ENCODE measurements at regions not wholly inside any gene's neighbourhood (a gene's known extent, or its start where the extent isn't known, plus 50 kb on each side); places are given as distances from the start of the nearest gene placed in this dataset.
"Not testable (repeated sequence)": the region's sequence is repeated elsewhere in the genome, so short reads cannot be mapped to it uniquely, and the experiment has no call there.

DNA sequence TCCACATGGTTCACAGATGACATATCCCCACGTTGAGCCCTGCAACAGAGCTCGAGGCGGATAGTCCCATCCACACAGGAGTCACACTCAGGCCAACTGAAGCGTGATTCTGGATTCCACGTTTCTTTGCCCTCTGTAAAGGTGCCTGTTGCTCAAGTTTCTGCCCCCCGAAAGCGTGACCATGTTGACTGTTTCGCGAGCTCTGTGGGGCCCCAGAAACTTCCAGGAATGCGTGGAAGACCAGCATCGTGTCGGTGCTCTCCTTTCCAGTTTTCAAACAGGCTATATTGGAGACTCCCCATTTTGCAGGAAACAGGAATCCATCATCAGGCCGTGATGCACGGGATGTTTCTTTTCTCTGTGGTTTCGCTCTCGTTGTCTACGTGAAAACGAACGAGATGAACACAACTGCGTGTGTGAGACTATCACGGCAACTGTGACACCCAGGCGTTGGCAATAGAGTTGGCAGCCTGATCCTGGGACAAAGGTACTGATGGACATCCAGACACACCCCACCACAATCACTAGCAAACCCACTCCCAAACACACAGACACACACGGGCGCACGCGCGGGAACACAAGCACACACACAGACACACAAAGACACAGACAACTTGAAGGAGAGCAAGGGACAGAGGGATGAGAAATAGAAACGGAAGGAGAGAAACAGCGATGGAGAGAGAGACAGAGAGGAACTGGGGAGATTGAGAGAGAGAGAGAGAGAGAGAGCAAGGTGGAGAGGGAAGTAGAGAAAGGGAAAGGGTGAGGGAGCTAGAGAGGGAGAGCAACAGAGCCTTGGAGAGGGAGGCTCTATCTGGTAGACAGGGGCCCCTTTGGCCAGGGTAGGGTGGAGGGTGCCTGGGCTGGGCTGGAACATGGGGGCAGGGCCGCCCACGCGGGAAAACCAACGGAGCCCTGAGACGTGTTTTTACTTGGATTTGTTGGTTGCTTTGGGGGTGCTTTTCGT, 1609.3 kb downstream of the SPATA31A7 start:
- peak; percentile 65 for DNase-seq

DNA sequence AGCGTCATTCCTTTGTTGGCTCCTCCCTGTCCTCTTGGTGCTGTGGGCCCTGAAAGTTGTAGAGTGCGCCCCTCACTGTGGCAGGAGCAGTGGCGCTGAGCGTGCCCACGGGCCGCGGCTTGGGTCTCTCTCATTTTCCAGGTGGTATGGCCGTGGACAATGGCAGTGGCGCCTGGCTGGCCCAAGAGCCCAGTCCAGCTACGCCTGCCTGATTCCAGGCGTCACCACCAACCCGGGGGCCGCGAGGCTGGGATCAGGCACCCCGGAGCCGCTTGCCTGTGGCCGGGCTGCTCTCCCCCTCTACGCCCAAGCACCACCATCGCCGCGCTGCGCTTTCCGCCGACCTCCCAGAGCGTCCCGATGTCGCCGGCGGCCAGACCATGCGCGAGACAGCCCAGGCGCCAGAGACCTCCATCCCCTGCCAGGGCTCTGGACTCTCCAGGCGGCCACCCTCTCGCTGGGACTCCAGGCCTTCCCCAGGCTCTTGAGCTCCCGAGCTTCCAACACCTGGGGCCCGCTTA, 1610.1 kb downstream of the SPATA31A7 start:
- peak; percentile 31 for DNase-seq

DNA sequence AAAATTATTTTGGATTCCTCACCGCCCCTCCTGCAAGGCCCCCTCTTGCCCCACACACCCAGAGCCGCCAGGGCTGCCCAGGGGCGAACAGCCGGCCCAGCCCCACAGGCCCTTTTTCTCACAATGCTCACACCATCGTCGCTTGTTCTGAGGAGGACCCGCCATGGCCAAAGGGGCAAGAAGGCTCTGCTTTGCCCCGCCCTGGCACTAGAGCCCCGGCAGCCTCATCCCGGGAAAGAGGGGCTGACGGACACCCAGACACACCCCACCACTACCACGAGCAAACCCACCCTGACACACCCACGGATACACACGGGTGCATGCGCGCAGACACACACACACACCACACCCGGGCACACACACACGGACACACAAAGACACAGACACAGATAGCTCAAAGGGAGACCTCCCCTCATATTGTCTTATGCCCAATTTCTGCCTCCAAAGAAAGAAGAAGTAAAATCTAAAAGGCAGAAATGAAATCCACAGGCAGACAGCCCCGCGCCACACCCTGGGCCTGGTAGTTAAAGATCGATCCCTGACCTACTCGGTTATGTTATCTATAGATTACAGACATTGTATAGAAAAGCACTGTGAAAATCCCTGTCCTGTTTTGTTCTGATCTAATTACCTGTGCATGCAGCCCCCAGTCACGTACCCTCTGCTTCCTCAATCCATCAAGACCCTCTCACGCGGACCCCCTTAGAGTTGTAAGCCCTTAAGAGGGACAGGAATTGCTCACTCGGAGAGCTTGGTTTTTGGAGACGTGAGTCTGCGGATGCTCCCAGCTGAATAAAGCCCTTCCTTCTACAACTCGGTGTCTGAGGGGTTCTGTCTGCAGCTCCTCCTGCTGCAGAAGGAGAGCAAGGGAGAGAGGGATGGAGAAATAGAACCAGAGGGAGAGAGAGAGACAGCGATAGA, 1610.9 kb downstream of the SPATA31A7 start:
- DNase-seq: peak; percentile 37

DNA sequence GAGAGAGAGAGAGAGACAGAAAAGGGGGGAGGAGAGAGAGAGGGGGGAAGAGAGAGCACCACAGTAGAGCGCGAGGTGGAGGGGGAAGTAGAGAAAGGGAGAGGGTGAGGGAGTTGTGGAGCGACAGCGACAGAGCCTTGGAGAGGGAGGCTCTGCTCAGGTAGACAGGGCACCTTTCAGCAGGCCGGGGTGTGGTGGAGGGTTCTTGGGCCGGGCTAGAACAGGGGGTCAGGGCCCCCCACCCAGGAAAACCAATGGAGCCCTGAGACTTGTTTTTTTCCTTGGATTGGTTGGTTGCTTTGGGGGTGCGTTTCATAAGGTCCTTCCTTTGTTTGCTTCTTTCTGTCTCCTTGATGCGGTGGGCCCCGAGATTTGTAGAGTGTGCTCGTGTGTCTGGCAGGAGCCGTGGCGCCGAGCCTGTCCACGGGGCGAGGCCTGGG, 1611.6 kb downstream of the SPATA31A7 start:
- peak; percentile 15 for DNase-seq

DNA sequence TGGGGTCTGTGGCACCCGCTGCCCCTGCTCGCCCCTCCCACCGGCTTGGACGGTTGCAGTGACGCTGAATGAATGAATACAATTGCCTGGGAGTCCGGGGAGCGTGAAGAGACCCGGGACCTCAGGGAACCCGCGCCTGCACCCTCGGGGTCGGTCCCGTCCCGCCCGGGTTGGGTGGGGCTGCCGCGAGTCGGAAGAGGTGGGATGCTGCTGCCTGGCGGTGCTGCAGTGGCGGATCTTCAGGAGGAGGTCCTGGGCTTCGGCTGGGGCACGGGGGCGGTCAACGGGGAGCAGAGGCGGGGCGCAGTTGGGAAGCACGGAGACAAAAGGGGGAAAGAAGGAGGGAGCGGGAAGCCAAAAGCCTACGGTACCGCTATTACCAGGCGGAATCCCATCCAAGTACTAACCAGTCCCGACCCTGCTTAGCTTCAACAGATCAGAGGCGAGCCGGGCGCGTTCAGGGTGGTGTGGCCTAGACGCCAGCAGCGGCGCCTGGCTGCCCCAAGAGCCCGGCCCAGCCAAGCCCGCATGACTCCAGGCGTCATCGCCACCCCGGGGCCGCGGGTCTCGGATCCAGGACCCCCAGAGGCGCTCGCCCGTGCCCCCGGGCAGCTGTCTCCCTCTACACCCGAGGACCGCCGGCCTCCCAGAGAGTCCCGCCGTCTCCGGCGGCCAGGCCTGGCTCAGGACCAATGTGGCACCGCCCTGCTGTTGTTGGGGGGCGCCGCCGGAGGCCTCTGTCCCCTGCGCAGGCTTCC, 1612.3 kb downstream of the SPATA31A7 start:
- peak; percentile 91 for DNase-seq

DNA sequence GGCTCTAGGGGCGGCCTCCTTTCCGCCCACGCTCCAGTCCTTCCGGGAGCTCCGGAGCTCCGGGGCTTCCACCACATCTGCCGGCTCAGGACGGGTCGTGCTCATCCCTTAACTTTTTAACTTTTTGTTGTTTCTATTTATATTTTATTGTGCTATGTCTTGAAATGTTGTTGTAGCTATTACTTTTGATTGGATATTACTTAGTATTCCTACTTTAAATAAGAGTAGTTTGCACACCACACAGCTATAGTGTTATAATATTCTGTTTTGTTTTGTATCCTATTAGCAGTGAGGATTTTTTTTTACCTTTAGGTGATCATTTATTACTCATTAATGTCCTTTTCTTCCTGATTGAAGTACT, 1612.9 kb downstream of the SPATA31A7 start:
- DNase-seq: not testable (repeated sequence)

DNA sequence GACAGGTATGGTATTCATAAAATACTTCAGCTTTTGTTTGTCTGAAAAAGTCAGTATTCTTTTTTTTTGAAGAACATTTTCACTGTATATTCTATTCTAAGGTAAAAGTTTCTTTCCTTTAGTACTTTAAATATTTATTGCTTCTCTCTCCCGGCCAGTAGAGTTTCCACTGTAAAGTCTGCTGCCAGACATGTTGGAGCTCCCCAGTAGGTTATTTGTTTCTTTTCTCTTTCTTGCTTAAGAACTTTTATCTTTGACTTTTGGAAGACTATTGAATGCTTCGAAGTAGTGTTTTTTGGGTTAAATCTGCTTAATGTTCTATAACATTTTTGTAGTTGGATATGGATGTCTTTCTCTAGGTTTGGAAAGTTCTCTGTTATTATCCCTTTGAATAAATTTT, 1613.3 kb downstream of the SPATA31A7 start:
- DNase-seq: not testable (repeated sequence)

DNA sequence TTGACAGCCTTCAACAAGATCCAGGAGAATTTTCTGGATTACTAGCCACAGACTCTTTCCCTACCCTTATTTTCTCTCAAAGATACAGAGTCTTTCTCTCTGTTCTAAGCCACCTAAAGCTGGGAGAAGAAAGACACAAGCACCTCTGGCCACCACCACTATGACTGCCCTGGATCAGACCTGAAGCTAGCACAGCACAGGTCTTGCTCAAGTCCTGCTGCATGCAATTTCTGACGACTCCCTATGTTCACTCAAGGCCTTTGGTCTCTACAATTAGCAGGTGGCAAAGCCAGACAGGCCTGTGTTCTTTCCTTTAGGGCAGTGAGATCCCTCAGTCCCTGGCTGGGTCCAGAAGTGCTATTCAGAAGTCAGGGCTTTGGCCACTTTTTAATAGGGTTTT, 1614.5 kb downstream of the SPATA31A7 start:
- not testable (repeated sequence) for DNase-seq

DNA sequence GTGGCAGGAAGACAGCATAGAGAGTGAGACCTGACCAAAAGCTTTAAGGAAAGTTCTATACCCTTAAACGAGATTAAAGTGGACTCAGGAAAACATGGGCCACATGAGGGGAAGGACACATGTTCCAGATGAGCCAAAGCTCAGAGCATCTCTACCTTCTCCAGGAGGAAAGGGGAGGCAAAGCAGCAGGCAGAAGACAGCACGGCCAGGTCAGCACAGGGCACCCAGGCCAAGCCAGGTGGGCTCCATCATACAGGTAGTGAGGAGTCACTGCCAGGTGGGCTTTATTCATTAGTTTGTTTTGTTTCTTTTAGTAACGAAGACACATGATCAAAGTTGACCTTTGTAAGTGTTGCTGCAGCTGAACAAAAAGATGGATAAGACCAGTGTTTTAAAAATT, 1617.6 kb downstream of the SPATA31A7 start:
- not testable (repeated sequence) for DNase-seq

DNA sequence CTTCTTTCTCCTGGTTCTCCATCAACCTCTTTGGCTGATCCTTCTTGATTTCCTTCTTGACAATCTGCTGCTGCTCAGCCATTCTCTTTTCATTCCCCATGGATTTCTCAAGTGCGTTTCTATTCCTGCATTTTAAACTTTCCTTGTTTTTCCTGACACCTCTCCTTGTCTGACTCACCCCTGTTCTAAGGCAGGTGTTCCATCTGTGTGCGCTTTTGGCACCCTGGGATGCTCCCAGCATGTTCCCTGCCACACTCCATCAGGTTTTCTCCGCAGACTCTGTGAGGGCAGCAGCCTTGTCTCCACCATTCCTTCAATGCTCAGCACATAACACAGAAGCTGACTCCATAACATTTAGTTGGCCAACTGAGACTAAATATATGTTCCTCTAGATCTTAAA, 1618.2 kb downstream of the SPATA31A7 start:
- DNase-seq: not testable (repeated sequence)

DNA sequence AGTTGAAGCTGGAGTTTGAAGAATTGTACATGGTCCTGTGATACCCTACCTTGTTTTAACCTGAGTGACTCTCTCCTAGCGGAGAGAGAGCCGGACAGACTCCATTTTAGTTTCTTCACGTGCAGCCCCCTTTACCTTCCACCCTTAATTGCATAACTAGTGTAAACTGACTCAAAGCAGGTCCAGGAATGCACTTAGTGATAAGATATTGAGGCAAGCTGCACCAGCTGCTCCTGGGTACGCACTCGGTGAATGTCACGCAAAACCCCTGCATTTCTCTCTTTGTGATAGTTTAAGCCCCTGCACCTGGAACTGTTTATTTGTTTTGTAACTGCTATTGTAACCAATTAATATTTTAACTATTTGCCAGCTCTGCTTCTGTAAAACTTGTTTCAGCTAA, 1620.5 kb downstream of the SPATA31A7 start:
- DNase-seq: not testable (repeated sequence)

DNA sequence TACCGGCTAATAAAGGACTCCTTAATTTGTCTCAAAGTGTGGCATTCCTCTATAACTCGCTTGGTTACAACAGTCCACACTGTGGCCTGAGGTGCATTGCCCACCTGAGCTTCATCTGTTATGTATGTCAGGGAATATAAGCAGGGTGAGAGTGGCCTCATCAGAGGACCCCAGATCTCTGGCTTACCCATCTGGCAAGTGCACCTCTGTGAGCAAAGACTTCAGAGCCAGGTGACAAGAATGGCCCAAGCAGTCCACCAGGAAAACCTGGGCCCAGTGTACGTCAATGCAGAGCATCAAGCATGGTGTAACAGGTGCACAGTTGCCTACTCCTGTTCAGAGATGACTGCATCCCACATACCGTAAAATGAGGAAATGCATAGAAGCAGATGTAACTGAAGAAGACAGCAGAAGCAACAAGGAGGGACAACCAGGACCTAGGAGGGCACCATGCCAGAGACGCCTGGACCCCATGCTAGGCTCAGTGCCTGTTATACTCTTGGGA, 1621.0 kb downstream of the SPATA31A7 start:
- not testable (repeated sequence) for DNase-seq

DNA sequence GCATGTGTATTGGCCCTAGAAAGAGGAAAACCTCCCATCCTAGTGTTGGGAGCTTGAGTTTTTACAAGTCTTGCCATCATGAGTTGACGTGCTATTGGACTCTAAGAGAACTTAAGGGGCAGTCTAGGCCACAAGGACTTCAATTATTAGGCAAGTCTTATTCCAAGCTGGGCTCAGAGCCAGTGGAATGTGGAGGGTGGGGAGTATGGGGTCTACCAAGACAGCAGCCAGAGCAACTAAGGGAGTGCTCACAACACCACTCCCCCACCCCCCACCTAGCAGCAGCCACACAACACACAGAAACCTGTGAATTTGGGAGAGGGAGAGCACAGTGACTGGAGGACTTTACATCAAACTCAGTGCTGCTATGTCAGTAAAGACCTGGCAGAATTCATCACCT, 1625.6 kb downstream of the SPATA31A7 start:
- DNase-seq: not testable (repeated sequence)

DNA sequence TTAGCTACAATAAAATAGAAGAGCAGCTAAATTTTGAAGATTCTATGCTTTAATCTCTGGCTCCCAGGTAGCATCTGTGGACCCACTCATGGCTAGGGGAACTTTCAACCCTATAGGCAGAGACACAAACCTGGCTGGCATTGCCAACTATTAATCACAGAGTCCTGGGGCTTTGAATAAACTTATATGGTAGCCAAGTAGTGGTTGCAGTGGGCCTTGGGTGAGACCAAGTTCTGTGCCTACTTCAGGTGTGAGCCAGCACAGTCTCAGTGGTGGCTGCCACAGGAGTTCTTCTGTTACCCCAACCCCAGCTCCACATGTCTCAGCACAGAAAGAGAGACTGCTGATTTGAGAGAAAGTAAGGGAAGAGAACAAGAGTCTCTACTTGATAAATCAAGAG, 1626.5 kb downstream of the SPATA31A7 start:
- not testable (repeated sequence) for DNase-seq

DNA sequence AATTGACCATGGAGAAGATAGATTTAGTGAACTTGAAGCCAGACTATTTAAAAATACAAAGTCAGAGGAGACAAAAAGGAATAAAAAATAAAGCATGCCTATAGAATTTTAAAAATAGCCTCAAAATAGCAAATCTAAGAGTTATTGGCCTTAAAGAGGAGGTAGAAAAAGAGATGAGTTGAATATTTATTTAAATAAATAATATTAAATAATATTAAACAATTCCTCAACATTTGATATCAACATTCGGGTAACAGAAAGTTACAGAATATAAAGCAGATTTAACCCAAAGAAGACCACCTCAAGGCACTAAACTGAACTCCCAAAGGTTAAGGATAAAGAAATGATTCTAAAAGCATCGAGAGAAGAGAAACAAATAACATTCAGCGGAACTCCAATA, 1627.4 kb downstream of the SPATA31A7 start:
- not testable (repeated sequence) for DNase-seq

DNA sequence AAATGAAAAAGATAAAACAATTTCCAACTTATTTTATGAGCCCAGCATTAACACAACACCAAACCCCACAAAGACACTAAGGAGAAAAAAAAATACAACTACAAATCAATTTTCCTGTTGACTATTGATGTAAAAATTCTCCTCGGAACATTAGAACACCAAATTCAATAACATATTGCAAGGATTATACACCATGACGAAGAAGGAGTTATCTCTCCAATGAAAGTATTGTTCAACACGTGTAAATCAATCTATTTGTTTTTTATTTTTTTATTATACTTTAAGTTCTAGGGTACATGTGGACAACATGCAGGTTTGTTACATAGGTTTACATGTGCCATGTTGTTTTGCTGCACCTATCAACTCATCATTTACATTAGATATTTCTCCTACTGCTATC, 1632.3 kb downstream of the SPATA31A7 start:
- DNase-seq: not testable (repeated sequence)

DNA sequence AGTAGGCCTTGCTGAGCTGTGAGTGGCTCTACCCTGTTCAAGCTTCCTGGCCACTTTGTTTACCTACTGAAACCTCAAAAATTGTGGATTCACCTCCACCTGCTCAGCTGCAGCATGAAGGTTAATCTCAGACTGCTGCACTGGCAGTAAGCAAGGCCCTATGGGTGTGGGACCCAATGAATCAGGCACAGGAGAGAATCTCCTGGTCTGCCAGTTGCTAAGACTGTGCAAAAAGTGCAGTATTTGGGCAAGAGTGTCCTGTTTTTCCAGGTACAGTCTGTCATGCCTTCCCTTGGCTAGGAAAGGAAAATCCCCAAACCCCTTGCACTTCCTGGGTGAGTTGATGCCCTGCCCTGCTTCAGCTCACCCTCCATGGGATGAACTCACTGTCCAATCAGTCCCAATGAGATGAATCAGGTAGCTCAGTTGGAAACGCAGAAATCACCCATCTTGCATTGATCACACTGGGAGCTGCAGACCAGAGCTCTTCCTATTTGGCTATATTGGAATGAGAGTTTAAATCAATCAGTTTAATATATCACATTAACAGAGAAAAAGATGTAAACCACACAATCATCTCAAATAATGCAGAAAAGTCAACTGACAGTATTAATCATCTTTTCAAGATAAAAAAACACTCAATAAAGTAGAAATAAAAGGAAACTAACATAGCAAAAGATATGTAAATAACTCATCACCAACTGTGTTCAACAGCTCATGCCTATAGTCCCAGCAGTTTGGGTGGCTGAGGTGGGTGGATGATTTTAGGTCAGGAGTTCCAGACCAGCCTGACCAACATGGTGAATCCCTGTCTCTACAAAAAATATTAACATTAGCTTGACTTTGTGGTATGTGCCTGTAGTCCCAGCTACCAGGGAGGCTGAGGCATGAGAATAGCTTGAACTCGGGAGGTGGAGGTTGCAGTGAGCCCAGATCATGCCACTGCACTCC, 1638.4 kb downstream of the SPATA31A7 start:
- not testable (repeated sequence) for DNase-seq

DNA sequence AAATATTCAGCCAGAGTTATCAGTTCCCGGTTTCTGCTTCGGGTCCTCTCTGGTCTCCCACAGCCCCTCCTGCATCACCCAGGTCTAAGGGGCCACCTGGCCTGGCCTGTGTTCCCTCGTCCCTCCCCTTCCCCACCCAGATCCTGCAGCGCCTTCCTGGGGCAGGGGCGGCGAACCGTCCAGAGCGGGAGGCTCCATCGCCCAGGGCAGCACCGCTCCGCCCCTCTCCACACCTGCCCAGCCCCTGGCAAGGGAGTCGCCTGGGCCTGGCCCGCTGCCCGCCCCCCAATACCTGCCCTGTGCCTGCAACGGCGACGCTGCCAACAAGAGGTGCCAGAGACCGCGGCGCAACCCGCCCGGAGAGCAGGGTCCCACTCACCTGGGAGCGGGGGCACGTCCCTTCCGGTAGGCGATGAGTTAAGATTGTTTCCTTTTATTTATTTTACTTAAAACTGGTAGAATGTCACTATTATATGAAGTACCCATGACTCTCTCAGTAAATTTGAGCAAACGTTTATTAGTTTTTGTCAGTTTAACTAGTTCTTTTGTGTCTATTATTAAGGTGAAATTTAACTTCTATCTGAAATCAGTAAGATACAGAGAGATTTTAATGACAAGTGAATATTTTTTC, 1641.1 kb downstream of the SPATA31A7 start:
- DNase-seq: not testable (repeated sequence)

DNA sequence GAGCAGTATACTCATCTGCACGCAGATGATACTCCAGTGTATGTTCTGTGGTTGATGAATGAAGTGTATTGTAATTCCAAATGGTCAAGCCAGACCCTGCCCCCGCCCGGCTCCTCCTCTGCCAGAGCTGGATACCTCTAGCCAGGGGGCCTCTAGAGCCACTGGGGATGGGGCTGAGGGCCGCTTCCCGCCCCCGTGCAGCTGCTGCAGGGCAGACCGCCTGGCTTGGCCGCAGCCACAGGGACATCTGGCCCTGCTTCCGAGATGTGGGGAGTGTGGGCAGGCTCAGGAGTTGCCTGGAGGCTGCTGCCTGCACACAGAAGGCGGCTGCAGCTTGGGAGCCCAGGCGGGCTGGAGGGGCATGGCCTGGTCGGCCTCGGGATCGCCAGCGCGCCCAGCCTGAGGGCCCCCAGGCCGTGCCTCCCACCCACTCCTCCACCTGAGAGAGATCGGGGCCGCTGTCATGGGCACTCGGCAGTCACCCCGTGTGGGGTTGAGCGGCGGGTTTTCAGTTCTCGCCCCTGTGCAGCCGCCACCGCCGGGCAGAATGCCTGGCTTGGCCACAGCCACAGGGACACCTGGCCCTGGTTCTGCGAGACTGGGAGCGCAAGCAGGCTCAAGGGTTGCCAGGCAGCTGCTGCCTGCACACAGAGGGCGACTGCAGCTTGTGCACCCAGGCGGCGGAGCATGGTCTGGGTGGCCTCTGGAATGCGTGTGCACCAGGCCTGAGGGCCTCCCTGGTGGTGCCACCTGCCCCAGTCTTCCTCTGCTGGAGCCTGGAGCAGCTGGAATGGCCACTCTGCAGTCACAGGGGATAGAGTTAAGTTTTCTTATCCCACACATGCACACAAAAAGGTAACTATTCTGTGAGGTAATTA, 1643.7 kb downstream of the SPATA31A7 start:
- DNase-seq: not testable (repeated sequence)

Measured in activated CD4-positive, alpha-beta T cell treated with anti-CD3 and anti-CD28 coated beads, Interleukin-10, Interleukin-2, amounts not matched to agents 100 ng/mL and 50 ng/mL, durations not matched to agents 16 hours and 8 hours (primary cell).